OCI-LY1 (cell line): ENCODE measurements at regions not wholly inside any gene's neighbourhood (a gene's known extent, or its start where the extent isn't known, plus 50 kb on each side); places are given as distances from the start of the nearest gene placed in this dataset.

Experiments used
- H2AFZ ChIP-seq: fragments of 200-600 bp; sonication (generic), shearing (Covaris generic); 2 replicates; pipeline ENCODE4 v1.6.0; 2014; ENCODE audit warnings: antibody characterized with exemption, mild to moderate bottlenecking, low read length
- H3F3A ChIP-seq: fragments of 200-600 bp; sonication (generic), shearing (Covaris generic); 2 replicates; pipeline ENCODE4 v1.6.0; 2014; ENCODE audit warnings: mild to moderate bottlenecking, antibody characterized with exemption, low read length, moderate library complexity; ENCODE audit not compliant: insufficient read depth
- H3K27ac ChIP-seq: fragments of 200-600 bp; sonication (generic); 2 replicates; pipeline ENCODE4 v1.5.1; 2014; ENCODE audit warnings: low read length, mixed run types, mild to moderate bottlenecking, low read depth; ENCODE audit not compliant: poor library complexity, severe bottlenecking
- H3K27me3 ChIP-seq: fragments of 200-600 bp; sonication (generic); 2 replicates; pipeline ENCODE4 v1.6.0; 2014; ENCODE audit warnings: antibody characterized with exemption, mild to moderate bottlenecking, low read length, moderate library complexity; ENCODE audit not compliant: insufficient read depth
- H3K36me3 ChIP-seq: fragments of 200-600 bp; sonication (generic); 2 replicates; pipeline ENCODE4 v1.6.1; 2014; ENCODE audit warnings: mild to moderate bottlenecking, antibody characterized with exemption, low read length, moderate library complexity, mixed read lengths; ENCODE audit not compliant: insufficient read depth
- H3K4me1 ChIP-seq: fragments of 200-600 bp; sonication (generic); 2 replicates; pipeline ENCODE4 v1.5.1; 2014; ENCODE audit warnings: mild to moderate bottlenecking, low read length, moderate library complexity; ENCODE audit not compliant: insufficient read depth, severe bottlenecking
- H3K4me2 ChIP-seq: fragments of 200-600 bp; sonication (generic), shearing (Covaris generic); 2 replicates; pipeline ENCODE4 v1.6.1; 2014; ENCODE audit warnings: low read length
- H3K4me3 ChIP-seq: fragments of 200-600 bp; sonication (generic); 2 replicates; pipeline ENCODE4 v1.5.1; 2014; ENCODE audit warnings: low read length, low read depth, mild to moderate bottlenecking, mixed read lengths; ENCODE audit not compliant: poor library complexity, severe bottlenecking
- H3K79me2 ChIP-seq: fragments of 200-600 bp; shearing (Covaris generic); 2 replicates; pipeline ENCODE4 v1.6.1; 2016; ENCODE audit warnings: mixed run types, low read length, mixed read lengths; ENCODE audit not compliant: insufficient read depth
- H3K9ac ChIP-seq: fragments of 200-600 bp; sonication (generic), shearing (Covaris generic); 2 replicates; pipeline ENCODE4 v1.6.1; 2014; ENCODE audit warnings: mild to moderate bottlenecking, low read length, mixed read lengths
- H3K9me2 ChIP-seq: fragments of 200-600 bp; sonication (generic), shearing (Covaris generic); 2 replicates; pipeline ENCODE4 v1.6.1; 2014; ENCODE audit warnings: low read depth, mild to moderate bottlenecking, low read length, mixed read lengths
- H3K9me3 ChIP-seq: fragments of 200-600 bp; shearing (Covaris generic); 2 replicates; pipeline ENCODE4 v1.6.1; 2014; ENCODE audit warnings: low read length, mixed read lengths
- H4K20me1 ChIP-seq: fragments of 200-600 bp; sonication (generic), shearing (Covaris generic); 2 replicates; pipeline ENCODE4 v1.6.0; 2016; ENCODE audit warnings: mild to moderate bottlenecking, low read length; ENCODE audit not compliant: insufficient read depth
- EZH2 ChIP-seq: fragments of 200-600 bp; sonication (generic), shearing (Covaris generic); IDR thresholded peaks from 2 replicates; pipeline ENCODE4 v1.8.0; 2017; ENCODE audit warnings: borderline replicate concordance, mixed run types, mild to moderate bottlenecking, antibody characterized with exemption, low read length, moderate library complexity, mixed read lengths
- TF ChIP-seq, protein P1 (sequence below): fragments of 200-600 bp; sonication (generic), shearing (Covaris generic); IDR thresholded peaks from 2 replicates; pipeline ENCODE4 v1.5.1; 2017; ENCODE audit warnings: mild to moderate bottlenecking, antibody characterized with exemption, low read length, moderate library complexity, mixed read lengths

- Histone ChIP-seq H3F3A (no peaks in the 10 kb centered on the region), H3K4me3 (no peak overlapping the region), H2AFZ (no peak overlapping the region), H3K9me3 (no peaks in the 10 kb centered on the region), H3K9me2 (no peaks in the 10 kb centered on the region), H4K20me1 (no peaks in the 10 kb centered on the region), H3K27me3 (no peaks in the 10 kb centered on the region), H3K9ac (no peak overlapping the region), H3K4me1 (no peaks in the 10 kb centered on the region), H3K27ac (no peak overlapping the region), H3K79me2 (no peaks in the 10 kb centered on the region), H3K36me3 (no peaks in the 10 kb centered on the region), H3K4me2 (no peak overlapping the region)
- TF ChIP-seq, protein P1, sequence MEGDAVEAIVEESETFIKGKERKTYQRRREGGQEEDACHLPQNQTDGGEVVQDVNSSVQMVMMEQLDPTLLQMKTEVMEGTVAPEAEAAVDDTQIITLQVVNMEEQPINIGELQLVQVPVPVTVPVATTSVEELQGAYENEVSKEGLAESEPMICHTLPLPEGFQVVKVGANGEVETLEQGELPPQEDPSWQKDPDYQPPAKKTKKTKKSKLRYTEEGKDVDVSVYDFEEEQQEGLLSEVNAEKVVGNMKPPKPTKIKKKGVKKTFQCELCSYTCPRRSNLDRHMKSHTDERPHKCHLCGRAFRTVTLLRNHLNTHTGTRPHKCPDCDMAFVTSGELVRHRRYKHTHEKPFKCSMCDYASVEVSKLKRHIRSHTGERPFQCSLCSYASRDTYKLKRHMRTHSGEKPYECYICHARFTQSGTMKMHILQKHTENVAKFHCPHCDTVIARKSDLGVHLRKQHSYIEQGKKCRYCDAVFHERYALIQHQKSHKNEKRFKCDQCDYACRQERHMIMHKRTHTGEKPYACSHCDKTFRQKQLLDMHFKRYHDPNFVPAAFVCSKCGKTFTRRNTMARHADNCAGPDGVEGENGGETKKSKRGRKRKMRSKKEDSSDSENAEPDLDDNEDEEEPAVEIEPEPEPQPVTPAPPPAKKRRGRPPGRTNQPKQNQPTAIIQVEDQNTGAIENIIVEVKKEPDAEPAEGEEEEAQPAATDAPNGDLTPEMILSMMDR = no peak
- no peak for TF ChIP-seq EZH2
These were observed 538.6 kb downstream of the TUSC7 start for GRCh38 chr3:117248153-117248552.

DNA sequence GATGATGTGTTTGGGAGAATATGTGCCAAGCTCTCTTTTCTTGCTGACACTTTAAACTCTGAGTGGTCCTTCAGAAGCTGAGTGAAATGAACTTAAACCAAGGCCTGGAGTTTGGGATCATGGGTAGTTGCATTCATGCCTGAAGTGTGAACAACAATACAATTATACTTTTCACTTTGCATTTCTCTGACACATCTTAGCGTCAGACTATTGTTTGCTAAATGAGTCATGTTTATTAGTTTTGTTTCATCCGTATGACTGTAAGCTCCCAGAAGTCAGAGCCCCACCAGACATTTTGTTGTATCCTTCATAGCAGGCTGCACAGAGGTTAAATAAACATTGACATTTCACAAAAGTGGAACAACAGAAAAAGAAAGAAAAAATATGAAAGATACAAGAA lies 542.6 kb downstream of the TUSC7 start:
- no peaks in the 10 kb centered on the region for H3K79me2 ChIP-seq
- H4K20me1 ChIP-seq = no peaks in the 10 kb centered on the region
- H3K9ac ChIP-seq = no peak overlapping the region
- no peak overlapping the region for H3K4me3 ChIP-seq
- H3K9me2 ChIP-seq = no peaks in the 10 kb centered on the region
- no peaks in the 10 kb centered on the region for H3K4me1 ChIP-seq
- no peak overlapping the region for H3K4me2 ChIP-seq
- H2AFZ ChIP-seq = no peak overlapping the region
- no peak for TF ChIP-seq EZH2
- TF ChIP-seq, protein P1 = no peak
- no peaks in the 10 kb centered on the region for H3K36me3 ChIP-seq
- no peak overlapping the region for H3K27ac ChIP-seq
- H3K27me3 ChIP-seq = no peaks in the 10 kb centered on the region
- H3K9me3 ChIP-seq = no peaks in the 10 kb centered on the region
- no peaks in the 10 kb centered on the region for H3F3A ChIP-seq

DNA sequence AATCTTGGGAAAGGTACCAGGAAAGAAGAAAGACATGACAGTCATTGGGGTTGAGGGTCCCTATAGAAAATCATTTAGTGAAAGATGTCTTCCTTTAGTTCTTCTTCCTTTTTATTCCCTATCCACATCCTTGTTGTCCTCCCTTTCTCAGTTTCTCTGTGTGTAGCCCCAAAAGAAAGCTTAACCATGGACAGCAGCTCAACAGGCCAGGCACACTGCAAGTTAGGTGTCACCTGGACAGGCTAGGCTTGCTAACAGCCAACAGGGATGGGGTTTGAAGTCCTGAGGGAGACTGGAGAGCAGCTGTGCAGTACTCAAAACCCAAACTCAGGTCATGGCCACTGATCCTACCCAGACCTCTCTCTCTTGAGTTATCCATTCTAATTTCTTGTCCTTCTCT lies 543.1 kb downstream of the TUSC7 start:
- Histone ChIP-seq H3K9me3 (no peaks in the 10 kb centered on the region), H3K27ac (no peak overlapping the region), H3K4me2 (no peak overlapping the region), H3K79me2 (no peaks in the 10 kb centered on the region), H4K20me1 (no peaks in the 10 kb centered on the region), H3K36me3 (no peaks in the 10 kb centered on the region), H3K9ac (no peak overlapping the region), H2AFZ (no peak overlapping the region), H3K9me2 (no peaks in the 10 kb centered on the region), H3K4me1 (no peaks in the 10 kb centered on the region), H3K27me3 (no peaks in the 10 kb centered on the region), H3K4me3 (no peak overlapping the region), H3F3A (no peaks in the 10 kb centered on the region)
- TF ChIP-seq, protein P1 = no peak
- TF ChIP-seq EZH2 = no peak
